Hindlimb muscle (tissue), 1 donor: ENCODE measurements at regions not wholly inside any gene's neighbourhood (a gene's known extent, or its start where the extent isn't known, plus 50 kb on each side); places are given as distances from the start of the nearest gene placed in this dataset.
"Not testable (repeated sequence)": the region's sequence is repeated elsewhere in the genome, so short reads cannot be mapped to it uniquely, and the experiment has no call there.

Experiments
- DNase-seq: peaks from one replicate; pipeline ENCODE4 v3.0.0-alpha.2; 2013

GRCh38 chr10:121690152-121690848 lies 92.1 kb upstream of the FGFR2 start:
- DNase-seq: no peak

GRCh38 chr10:121687095-121687813 lies 89.0 kb upstream of the FGFR2 start:
- no peak for DNase-seq

- no peak for DNase-seq
Measured at GRCh38 chr10:121684276-121684675, 86.0 kb upstream of the FGFR2 start.

GRCh38 chr10:121683816-121684215 lies 85.6 kb upstream of the FGFR2 start:
- no peak for DNase-seq

- no peak for DNase-seq
Measured at GRCh38 chr10:121683366-121683765, 85.1 kb upstream of the FGFR2 start.

- DNase-seq: no peak
Measured at GRCh38 chr10:121681997-121682687, 83.9 kb upstream of the FGFR2 start.

- DNase-seq: no peak
Measured at GRCh38 chr10:121680879-121681655, 82.8 kb upstream of the FGFR2 start.

GRCh38 chr10:121679916-121680315 lies 81.7 kb upstream of the FGFR2 start:
- DNase-seq: no peak

GRCh38 chr10:121678631-121679174 lies 80.5 kb upstream of the FGFR2 start:
- DNase-seq: no peak

- DNase-seq: no peak
Measured at GRCh38 chr10:121677880-121678279, 79.6 kb upstream of the FGFR2 start.

GRCh38 chr10:121675344-121675743 lies 77.1 kb upstream of the FGFR2 start:
- DNase-seq: no peak

- DNase-seq: no peak
Measured at GRCh38 chr10:121674885-121675284, 76.6 kb upstream of the FGFR2 start.

GRCh38 chr10:121672733-121673132 lies 74.5 kb upstream of the FGFR2 start:
- DNase-seq: no peak

- not testable (repeated sequence) for DNase-seq
Measured at GRCh38 chr10:121669840-121670239, 71.6 kb upstream of the FGFR2 start.

- no peak for DNase-seq
Measured at GRCh38 chr10:121669028-121669374, 70.8 kb upstream of the FGFR2 start.

GRCh38 chr10:121668314-121669027 lies 70.2 kb upstream of the FGFR2 start:
- peak; percentile 17 for DNase-seq

GRCh38 chr10:121667948-121668313 lies 69.7 kb upstream of the FGFR2 start:
- DNase-seq: no peak

- no peak for DNase-seq
Measured at GRCh38 chr10:121665809-121666208, 67.6 kb upstream of the FGFR2 start.

- DNase-seq: no peak
Measured at GRCh38 chr10:121664671-121665070, 66.4 kb upstream of the FGFR2 start.

GRCh38 chr10:121662945-121663917 lies 65.0 kb upstream of the FGFR2 start:
- DNase-seq: no peak

GRCh38 chr10:121662531-121662930 lies 64.3 kb upstream of the FGFR2 start:
- no peak for DNase-seq
